CD4-positive, alpha-beta T cell (primary cell): ENCODE measurements at regions not wholly inside any gene's neighbourhood (a gene's known extent, or its start where the extent isn't known, plus 50 kb on each side); places are given as distances from the start of the nearest gene placed in this dataset.

Source experiments
- ATAC-seq: fragments of 200-7000 bp; cut with Tn5 transposase; one replicate; pipeline ENCODE4 v1.10.0; 2022; ENCODE audit warnings: mild to moderate bottlenecking; ENCODE audit not compliant: poor library complexity
- CTCF ChIA-PET: fragments of 350-600 bp; sonication (Branson Sonifier 250); formaldehyde crosslinking; loops from one replicate; lab custom pipeline; 2021; ENCODE audit warnings: antibody characterized with exemption, inconsistent platforms; lab: Charles Lee
- POLR2A ChIA-PET: fragments of 350-600 bp; sonication (Branson Sonifier 250); formaldehyde crosslinking; loops from one replicate; lab custom pipeline; 2021; ENCODE audit warnings: antibody characterized with exemption, inconsistent platforms; lab: Charles Lee
- DNase-seq, 14 experiments: peaks; one replicate each; pipeline ENCODE4 v3.0.0-alpha.2; 2013 to 2020; ENCODE audit warnings: mixed read lengths in 2 of 14
- H3K27ac ChIP-seq, 2 donors: one replicate each; pipeline versions ENCODE4 v1.5.1 to v1.7.0; 2013; ENCODE audit warnings: low read length in 2 of 2, low read depth in 1 of 2, mild to moderate bottlenecking in 1 of 2
- H3K27me3 ChIP-seq, 2 experiments: 1 replicate in 1 of 2; 2 replicates in 1 of 2; pipeline versions ENCODE4 v1.6.1 to v1.7.0; 2013; ENCODE audit warnings: low read length in 2 of 2, control low read depth in 1 of 2, mild to moderate bottlenecking in 1 of 2, moderate library complexity in 1 of 2; ENCODE audit not compliant: insufficient read depth in 2 of 2, control insufficient read depth in 1 of 2
- H3K36me3 ChIP-seq: one replicate; pipeline ENCODE4 v1.6.1; 2013; ENCODE audit warnings: low read length, control low read depth; ENCODE audit not compliant: insufficient read depth
- H3K4me1 ChIP-seq: one replicate; pipeline ENCODE4 v1.6.1; 2013; ENCODE audit warnings: low read length, control low read depth; ENCODE audit not compliant: insufficient read depth
- H3K4me3 ChIP-seq: one replicate; pipeline ENCODE4 v1.5.1; 2013; ENCODE audit warnings: mild to moderate bottlenecking, low read length, moderate library complexity
- H3K9me3 ChIP-seq, 2 experiments: 1 replicate in 1 of 2; 2 replicates in 1 of 2; pipeline versions ENCODE4 v1.6.1 to v1.7.0; 2013; ENCODE audit warnings: low read length in 2 of 2, mild to moderate bottlenecking in 2 of 2, control low read depth in 1 of 2, moderate library complexity in 1 of 2; ENCODE audit not compliant: control insufficient read depth in 1 of 2, insufficient read depth in 1 of 2
- H3K27ac Mint-ChIP-seq: one replicate; pipeline ENCODE4 v1.8.0; 2020; ENCODE audit warnings: mixed read lengths
- H3K27me3 Mint-ChIP-seq: one replicate; pipeline ENCODE4 v1.8.0; 2021; ENCODE audit warnings: mixed read lengths
- H3K36me3 Mint-ChIP-seq: one replicate; pipeline ENCODE4 v1.8.0; 2021; ENCODE audit warnings: low read depth, mixed read lengths
- H3K4me1 Mint-ChIP-seq: one replicate; pipeline ENCODE4 v1.8.0; 2021; ENCODE audit warnings: low read depth, mixed read lengths
- H3K4me3 Mint-ChIP-seq: one replicate; pipeline ENCODE4 v1.8.0; 2020; ENCODE audit warnings: mild to moderate bottlenecking, mixed read lengths
- H3K9me3 Mint-ChIP-seq: one replicate; pipeline ENCODE4 v1.8.0; 2020; ENCODE audit warnings: mixed read lengths
- intact Hi-C, 2 experiments: fragments of 100-400 bp; cut with DNase I in 1 of 2; cut with micrococcal nuclease in 1 of 2; formaldehyde crosslinking; loops; one replicate each; pipeline versions ENCODE4 v1.15.1 to v1.9.0; 2023 to 2025; cut with DNase I, micrococcal nuclease
- TF ChIP-seq, protein P1 (sequence below): fragments of 200-600 bp; IDR thresholded peaks from one replicate; pipeline ENCODE4 v1.8.0; 2022; ENCODE audit warnings: antibody characterized with exemption, mild to moderate bottlenecking

- no peaks in the 10 kb centered on the region for H3K36me3 Mint-ChIP-seq
- Histone ChIP-seq H3K27me3 (peaks cover 18 to 41% of the 10 kb centered on the region in 2 experiments), H3K4me1 (no peaks in the 10 kb centered on the region), H3K4me3 (no peak overlapping the region), H3K9me3 (peaks cover 0 to 6% of the 10 kb centered on the region in 2 experiments), H3K27ac (no peak overlapping the region), H3K36me3 (no peaks in the 10 kb centered on the region)
- ChIA-PET POLR2A (no interaction called here), CTCF (no interaction called here)
- DNase-seq = no peak
- H3K27ac Mint-ChIP-seq = no peak overlapping the region
- no peak overlapping the region for H3K4me3 Mint-ChIP-seq
- no peak for ATAC-seq
- no peaks in the 10 kb centered on the region for H3K4me1 Mint-ChIP-seq
- H3K9me3 Mint-ChIP-seq = no peaks in the 10 kb centered on the region
- TF ChIP-seq, protein P1, sequence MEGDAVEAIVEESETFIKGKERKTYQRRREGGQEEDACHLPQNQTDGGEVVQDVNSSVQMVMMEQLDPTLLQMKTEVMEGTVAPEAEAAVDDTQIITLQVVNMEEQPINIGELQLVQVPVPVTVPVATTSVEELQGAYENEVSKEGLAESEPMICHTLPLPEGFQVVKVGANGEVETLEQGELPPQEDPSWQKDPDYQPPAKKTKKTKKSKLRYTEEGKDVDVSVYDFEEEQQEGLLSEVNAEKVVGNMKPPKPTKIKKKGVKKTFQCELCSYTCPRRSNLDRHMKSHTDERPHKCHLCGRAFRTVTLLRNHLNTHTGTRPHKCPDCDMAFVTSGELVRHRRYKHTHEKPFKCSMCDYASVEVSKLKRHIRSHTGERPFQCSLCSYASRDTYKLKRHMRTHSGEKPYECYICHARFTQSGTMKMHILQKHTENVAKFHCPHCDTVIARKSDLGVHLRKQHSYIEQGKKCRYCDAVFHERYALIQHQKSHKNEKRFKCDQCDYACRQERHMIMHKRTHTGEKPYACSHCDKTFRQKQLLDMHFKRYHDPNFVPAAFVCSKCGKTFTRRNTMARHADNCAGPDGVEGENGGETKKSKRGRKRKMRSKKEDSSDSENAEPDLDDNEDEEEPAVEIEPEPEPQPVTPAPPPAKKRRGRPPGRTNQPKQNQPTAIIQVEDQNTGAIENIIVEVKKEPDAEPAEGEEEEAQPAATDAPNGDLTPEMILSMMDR = no peak
- intact Hi-C loops = no loop called here
- peaks cover 53% of the 10 kb centered on the region for H3K27me3 Mint-ChIP-seq
These were observed 168.0 kb upstream of the LRFN2 start for GRCh38 chr6:40755046-40755681.

- H3K27ac ChIP-seq = no peak overlapping the region
- H3K4me3 ChIP-seq = no peak overlapping the region
- H3K4me1 ChIP-seq = no peaks in the 10 kb centered on the region
- Mint-ChIP-seq H3K4me3 (no peak overlapping the region), H3K4me1 (no peaks in the 10 kb centered on the region), H3K27ac (no peak overlapping the region), H3K9me3 (no peaks in the 10 kb centered on the region), H3K27me3 (peaks cover 53% of the 10 kb centered on the region), H3K36me3 (no peaks in the 10 kb centered on the region)
- ATAC-seq = no peak
- intact Hi-C loops = no loop called here
- ChIA-PET POLR2A (no interaction called here), CTCF (no interaction called here)
- no peaks in the 10 kb centered on the region for H3K36me3 ChIP-seq
- TF ChIP-seq, protein P1 = no peak
- H3K9me3 ChIP-seq = peaks cover 0 to 6% of the 10 kb centered on the region in 2 experiments
- H3K27me3 ChIP-seq = peaks cover 24 to 36% of the 10 kb centered on the region in 2 experiments
- DNase-seq = no peak
These were observed 167.4 kb upstream of the LRFN2 start for GRCh38 chr6:40754461-40755045.

- no peaks in the 10 kb centered on the region for H3K36me3 Mint-ChIP-seq
- no peak overlapping the region for H3K27ac Mint-ChIP-seq
- no peaks in the 10 kb centered on the region for H3K4me1 Mint-ChIP-seq
- ChIA-PET CTCF (no interaction called here), POLR2A (no interaction called here)
- H3K27me3 Mint-ChIP-seq = peaks cover 53% of the 10 kb centered on the region
- TF ChIP-seq, protein P1 = no peak
- Histone ChIP-seq H3K9me3 (peaks cover 0 to 6% of the 10 kb centered on the region in 2 experiments), H3K27ac (no peak overlapping the region), H3K27me3 (peaks cover 24 to 34% of the 10 kb centered on the region in 2 experiments), H3K4me1 (no peaks in the 10 kb centered on the region), H3K36me3 (no peaks in the 10 kb centered on the region), H3K4me3 (no peak overlapping the region)
- no peak overlapping the region for H3K4me3 Mint-ChIP-seq
- no peaks in the 10 kb centered on the region for H3K9me3 Mint-ChIP-seq
- ATAC-seq (no peak), DNase-seq (no peak)
- intact Hi-C loops = no loop called here
These were observed 166.7 kb upstream of the LRFN2 start for GRCh38 chr6:40753675-40754448.
